Mononuclear cell (primary cell): ENCODE measurements at regions not wholly inside any gene's neighbourhood (a gene's known extent, or its start where the extent isn't known, plus 50 kb on each side); places are given as distances from the start of the nearest gene placed in this dataset.

Experiments
- H3K27me3 ChIP-seq: 2 replicates; pipeline ENCODE4 v1.6.0; 2011; ENCODE audit warnings: low read length, control low read depth; ENCODE audit not compliant: insufficient read depth
- H3K4me1 ChIP-seq: 2 replicates; pipeline ENCODE4 v1.5.1; 2011; ENCODE audit warnings: mild to moderate bottlenecking, low read length, control low read depth; ENCODE audit not compliant: insufficient read depth
- H3K4me3 ChIP-seq: 2 replicates; pipeline ENCODE4 v1.5.1; 2011; ENCODE audit warnings: mild to moderate bottlenecking, low read length, moderate library complexity
- H3K9me3 ChIP-seq: 2 replicates; pipeline ENCODE4 v1.5.1; 2011; ENCODE audit warnings: low read depth, mild to moderate bottlenecking, control low read depth, low read length

DNA sequence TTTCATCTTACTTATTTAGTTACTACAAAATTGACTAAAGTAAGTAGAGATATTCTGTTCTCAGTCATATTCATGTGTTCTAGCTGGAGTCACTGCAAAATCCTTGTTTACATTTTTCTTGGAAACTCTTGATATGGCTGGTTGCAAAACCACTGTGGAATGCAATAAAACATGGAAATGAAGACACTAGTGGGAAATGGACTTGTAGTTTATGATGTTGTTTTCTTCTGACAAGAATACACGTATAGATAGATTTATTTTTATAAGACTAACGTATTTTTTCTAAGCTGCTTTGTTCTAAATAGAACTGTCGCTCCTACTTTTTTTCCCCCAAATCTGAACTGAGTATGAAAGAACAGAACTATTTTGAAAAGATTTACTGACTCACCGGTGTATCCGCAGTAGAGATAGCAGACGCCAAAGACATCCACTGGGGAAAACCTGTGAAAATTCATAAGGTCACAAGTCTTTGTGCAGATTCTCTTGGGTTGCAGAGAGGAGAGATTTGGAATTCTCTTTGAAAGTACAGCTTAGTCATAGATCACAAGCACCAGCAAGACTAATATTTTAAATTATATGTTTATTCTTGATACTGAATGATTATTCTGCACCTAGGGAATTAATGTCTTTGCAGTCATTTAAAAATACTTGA, 119.6 kb upstream of the TAF11L2 start:
- H3K4me1 ChIP-seq = peaks cover 23% of the 10 kb centered on the region
- H3K4me3 ChIP-seq = no peak overlapping the region
- H3K9me3 ChIP-seq = no peaks in the 10 kb centered on the region
- no peaks in the 10 kb centered on the region for H3K27me3 ChIP-seq

DNA sequence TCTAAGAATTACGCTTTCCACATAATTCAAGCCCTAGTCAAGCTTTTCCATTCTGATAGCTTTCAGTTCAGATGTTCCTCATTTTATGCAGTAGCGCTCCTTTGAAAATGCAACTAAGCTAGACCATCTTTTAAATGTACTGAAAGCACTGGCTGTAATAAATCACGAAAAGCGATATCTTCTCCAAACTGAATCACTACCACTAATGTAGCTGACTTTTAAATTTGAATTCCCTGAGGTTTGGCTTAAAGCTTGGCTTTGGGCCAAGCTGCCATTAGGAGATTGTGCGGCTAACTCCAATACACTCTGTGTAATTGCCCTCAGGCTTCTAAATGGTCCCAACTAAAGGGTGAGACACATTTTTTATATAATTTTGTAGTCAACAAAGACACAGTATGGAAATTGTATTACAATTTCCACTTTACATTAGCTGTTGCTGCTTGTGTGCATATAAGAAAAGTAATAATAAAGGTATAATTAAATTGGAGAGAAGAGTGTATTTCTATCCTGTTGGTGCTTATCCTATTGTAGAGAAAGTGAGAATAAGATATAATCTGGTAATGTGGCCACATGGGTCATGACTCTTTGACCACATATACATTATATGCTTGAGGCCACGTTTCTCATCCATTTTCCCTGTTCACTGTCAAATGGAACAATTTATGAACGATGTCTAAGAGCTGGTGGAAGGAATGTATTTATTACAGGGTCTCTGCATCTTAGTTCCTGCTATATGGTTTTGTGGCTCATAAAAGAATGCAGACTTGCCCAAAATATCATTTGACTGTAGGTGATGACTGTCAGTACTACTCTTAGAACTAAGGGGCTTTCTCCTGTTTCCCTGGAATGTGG, 118.7 kb upstream of the TAF11L2 start:
- Histone ChIP-seq H3K4me3 (no peak overlapping the region), H3K27me3 (no peaks in the 10 kb centered on the region), H3K9me3 (no peaks in the 10 kb centered on the region), H3K4me1 (peaks cover 17% of the 10 kb centered on the region)

DNA sequence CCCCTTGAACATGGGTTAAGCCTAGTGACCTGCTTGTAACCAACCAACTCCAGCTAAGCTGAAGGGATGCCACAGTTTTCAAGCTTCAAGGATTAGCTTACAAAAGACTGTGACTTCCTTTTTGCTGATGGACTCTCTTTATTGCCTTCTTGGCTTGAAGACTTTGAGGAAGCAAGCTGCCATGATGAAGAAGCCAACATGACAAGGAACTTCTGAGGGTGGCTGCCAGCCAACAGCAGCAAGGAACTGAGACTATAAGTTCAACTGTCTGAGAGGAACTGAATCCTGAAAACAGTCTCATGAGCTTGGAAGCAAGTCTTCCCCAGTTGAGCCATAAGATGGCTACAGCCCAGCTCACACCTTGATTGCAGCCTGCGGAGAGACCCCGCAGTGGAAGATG, 116.1 kb upstream of the TAF11L2 start:
- H3K4me3 ChIP-seq = no peak overlapping the region
- H3K27me3 ChIP-seq = no peaks in the 10 kb centered on the region
- H3K4me1 ChIP-seq = peaks cover 17% of the 10 kb centered on the region
- no peaks in the 10 kb centered on the region for H3K9me3 ChIP-seq

DNA sequence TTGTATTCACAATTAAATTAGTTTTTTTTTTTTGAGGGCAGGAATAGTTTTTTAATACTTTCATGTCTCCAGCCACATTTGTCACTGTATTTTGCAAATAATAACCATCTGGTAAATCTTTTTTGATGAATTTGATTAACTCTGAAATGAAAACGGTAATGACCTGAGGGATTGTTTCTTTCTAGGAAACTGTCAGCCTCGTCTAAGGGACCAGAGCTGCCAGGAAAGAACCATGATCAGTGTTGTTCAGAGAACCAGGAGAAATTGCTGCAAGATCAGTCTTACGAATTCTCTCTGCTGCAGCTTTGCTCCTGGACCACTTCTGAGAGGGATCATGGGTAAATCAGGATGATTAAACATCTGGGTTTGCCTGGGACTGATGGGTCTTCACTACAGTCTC, 114.5 kb upstream of the TAF11L2 start:
- Histone ChIP-seq H3K27me3 (no peaks in the 10 kb centered on the region), H3K9me3 (no peaks in the 10 kb centered on the region), H3K4me3 (no peak overlapping the region), H3K4me1 (peaks cover 17% of the 10 kb centered on the region)

DNA sequence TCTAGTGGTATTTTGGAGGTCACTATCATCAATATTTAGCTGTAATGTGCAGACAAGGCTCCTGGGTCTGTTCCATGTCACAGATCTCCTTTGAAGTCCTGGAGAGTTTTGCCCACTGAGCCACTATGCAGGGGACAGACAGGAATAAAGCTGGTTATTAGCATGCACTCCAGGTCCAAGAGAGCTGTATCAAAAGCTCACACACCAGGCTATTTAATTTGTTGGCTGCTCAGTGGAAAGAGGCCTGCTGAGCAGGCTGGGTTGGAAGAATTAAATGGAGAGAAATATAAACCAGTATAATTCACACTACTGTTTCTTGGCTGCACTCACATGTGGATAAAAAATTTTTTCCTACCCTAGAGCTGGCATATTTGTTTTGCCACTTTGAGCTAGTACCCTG, 113.8 kb upstream of the TAF11L2 start:
- no peaks in the 10 kb centered on the region for H3K27me3 ChIP-seq
- H3K4me3 ChIP-seq = no peak overlapping the region
- peaks cover 17% of the 10 kb centered on the region for H3K4me1 ChIP-seq
- no peaks in the 10 kb centered on the region for H3K9me3 ChIP-seq

DNA sequence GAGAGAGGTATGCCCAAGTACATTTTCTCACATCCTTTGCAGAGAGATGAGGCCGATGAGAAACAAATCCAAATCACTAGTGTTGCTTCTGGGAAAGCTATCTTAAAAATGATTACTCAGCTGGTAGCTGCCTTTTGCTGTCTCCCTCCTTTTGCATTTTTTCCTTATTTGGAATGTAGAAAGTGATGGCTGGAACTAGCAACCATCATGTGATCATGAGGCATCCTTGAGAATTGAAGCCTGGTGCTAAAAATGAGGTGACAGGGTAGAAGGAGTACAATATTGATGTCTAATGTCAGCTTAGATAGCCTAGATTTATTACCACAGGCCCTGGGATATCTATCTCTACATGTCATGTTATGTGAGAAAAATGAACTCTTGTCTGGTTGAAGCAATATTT, 109.3 kb upstream of the TAF11L2 start:
- Histone ChIP-seq H3K4me1 (no peaks in the 10 kb centered on the region), H3K27me3 (no peaks in the 10 kb centered on the region), H3K9me3 (no peaks in the 10 kb centered on the region), H3K4me3 (no peak overlapping the region)

DNA sequence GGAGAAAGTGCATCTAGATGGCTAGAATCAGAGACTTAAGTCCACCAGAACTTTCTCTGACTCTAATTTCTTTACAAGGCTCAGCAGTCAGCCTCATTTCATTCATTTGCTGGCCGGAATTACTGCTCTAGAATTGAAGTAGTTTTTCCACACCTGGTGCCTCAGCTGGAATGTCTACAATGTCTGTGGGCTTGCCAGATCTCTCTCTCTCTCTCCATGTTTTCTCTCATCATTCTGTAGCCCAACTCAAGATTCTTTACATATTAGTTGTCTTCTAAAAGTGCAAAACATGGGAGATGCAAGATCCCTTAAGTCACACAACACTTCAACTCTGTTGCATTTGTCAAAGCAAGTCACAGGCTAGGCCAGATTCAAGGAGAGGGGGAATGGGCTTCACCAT, 103.9 kb upstream of the TAF11L2 start:
- no peaks in the 10 kb centered on the region for H3K27me3 ChIP-seq
- peaks cover 8% of the 10 kb centered on the region for H3K4me1 ChIP-seq
- H3K4me3 ChIP-seq = no peak overlapping the region

DNA sequence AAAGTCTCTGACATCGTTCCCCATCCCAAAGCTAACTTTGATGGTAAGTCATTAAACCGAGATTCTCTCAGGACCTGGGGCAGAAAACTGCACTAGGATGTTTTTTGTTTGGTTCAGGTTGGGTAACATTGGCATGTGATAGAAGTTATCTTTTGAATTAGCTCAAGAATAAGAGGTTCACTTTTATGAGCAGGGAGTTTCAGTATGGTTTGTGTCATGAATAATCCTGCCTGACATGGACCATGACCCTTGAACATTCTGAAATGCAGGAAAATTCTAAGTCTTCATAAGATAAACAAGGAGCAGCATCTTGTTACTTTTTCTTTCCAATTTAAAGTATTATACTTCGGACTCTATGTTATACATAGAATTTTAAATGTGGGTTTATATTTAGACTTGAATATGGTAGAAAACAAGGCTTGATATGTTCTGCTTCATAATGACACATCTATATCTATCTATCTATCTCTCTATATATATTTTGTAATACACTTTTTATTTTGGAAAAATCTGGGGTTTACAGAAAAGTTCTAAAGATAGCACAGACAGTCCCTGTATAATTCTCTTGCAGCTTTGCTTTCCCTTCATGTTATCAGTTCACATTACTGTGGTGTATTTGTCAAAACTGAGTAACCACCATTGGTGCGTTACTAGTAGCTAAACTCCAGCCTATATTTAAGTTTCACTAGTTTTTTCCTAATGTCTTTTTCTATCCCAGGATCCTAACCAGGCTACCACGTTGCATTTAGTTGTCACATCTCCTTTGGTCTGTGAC, 102.7 kb upstream of the TAF11L2 start:
- Histone ChIP-seq H3K4me3 (no peak overlapping the region), H3K9me3 (no peaks in the 10 kb centered on the region), H3K27me3 (no peaks in the 10 kb centered on the region), H3K4me1 (peaks cover 18% of the 10 kb centered on the region)

More for the DNA sequence above, 103.9 kb upstream of the TAF11L2 start:
- H3K9me3 ChIP-seq = no peaks in the 10 kb centered on the region

DNA sequence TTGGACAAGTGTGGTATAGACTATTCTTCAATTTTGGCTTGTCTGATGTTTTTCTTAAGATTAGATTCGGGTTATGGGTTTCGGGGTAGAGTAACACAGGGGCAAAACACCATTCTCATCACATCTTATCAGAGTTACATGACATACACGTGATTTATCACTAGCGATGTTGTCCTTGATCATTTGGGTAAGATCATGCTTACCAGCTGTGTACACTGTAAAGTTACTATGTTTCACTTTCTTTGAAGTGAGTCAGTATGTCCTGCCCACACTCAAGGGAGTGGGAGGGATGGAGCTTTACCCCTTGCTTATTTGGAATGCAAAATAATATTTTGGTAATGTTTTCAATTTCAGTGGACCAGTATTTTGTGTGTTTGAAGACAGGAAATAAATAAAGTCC, 101.8 kb upstream of the TAF11L2 start:
- H3K4me3 ChIP-seq = no peak overlapping the region
- no peaks in the 10 kb centered on the region for H3K9me3 ChIP-seq
- H3K27me3 ChIP-seq = no peaks in the 10 kb centered on the region
- H3K4me1 ChIP-seq = peaks cover 28% of the 10 kb centered on the region

DNA sequence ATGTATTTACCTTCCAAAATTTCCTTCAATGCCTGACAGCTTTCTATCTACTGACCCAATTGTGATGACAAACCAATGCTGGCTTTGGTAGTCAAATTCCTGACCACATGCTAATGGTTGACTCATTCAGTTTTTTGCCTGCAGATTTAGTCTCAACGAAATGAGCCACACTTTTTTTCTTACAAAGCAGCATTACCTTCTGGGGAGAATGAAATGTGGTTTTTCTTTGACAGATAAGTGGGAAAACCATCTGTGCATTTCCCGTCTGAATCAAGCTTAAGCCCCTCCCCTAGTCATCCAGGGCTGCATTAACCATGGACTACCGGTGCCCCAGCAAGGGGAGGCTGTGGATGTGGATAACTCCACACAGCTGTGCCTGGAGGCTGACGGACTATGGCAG, 99.6 kb upstream of the TAF11L2 start:
- H3K27me3 ChIP-seq = no peaks in the 10 kb centered on the region
- H3K9me3 ChIP-seq = no peaks in the 10 kb centered on the region
- H3K4me3 ChIP-seq = no peak overlapping the region
- peaks cover 39% of the 10 kb centered on the region for H3K4me1 ChIP-seq

DNA sequence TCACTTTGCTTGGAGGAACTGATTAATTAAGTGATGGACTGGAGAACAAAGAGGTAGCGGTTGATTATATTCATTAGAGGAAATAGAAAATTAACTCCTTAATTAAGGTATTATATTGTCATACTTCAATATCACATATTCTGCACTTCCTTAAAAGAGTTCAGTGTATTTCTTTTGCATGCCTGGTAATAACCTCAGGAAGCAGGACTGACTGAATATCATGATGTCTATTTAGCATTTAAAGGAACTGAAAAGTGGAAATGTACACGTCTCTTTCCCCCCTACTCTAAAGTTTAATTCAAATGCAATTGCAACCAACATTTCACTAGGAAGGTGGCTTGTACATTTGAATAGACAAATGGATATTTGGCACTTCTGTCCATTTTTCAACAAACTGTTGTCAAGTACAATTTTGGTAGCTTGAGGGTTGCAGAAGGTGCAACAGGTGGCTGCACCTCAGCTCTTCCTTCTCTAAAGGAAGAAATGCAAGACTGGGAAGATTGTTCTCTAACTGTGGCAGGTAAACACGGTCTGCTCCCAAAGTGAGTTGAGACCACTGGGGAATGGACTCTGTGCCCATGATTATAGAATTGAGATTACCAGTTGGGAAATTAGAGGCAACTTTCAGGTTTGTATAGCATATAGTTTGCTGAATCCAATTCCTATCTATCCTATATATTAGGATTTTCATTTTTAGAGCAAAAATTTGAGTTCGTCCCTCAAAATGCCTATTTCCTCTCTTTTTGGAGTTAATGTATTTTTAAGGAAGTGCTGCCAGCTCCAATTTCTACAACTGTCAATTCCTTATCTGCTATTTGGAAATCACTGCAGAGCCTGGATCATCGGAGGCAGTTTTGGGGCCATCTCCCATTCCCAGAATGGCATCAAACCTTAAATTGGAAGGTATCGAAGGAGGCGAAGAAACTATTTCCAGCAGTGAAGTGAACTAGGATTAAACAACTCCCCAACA, 98.9 kb upstream of the TAF11L2 start:
- Histone ChIP-seq H3K4me3 (no peak overlapping the region), H3K27me3 (no peaks in the 10 kb centered on the region), H3K9me3 (no peaks in the 10 kb centered on the region), H3K4me1 (peaks cover 39% of the 10 kb centered on the region)

DNA sequence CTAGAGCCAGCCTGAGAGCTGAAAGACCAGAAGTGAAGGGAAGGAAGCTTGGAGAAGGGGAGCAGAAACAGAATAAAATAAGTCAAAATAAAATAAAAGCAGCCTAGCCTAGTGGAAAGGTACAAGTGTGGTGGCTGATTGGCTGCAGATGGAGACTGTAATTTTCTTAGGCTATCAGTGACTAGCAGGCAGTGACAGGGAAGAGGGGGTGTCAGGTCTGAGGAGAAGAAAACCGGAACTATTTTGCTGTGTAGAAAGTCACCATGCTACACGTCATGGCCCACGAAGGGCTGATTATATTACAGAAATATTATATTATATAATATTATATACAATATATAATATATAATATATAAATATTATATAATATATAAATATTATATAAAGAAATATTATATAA, 98.1 kb upstream of the TAF11L2 start:
- no peaks in the 10 kb centered on the region for H3K27me3 ChIP-seq
- no peak overlapping the region for H3K4me3 ChIP-seq
- no peaks in the 10 kb centered on the region for H3K9me3 ChIP-seq
- peaks cover 39% of the 10 kb centered on the region for H3K4me1 ChIP-seq

DNA sequence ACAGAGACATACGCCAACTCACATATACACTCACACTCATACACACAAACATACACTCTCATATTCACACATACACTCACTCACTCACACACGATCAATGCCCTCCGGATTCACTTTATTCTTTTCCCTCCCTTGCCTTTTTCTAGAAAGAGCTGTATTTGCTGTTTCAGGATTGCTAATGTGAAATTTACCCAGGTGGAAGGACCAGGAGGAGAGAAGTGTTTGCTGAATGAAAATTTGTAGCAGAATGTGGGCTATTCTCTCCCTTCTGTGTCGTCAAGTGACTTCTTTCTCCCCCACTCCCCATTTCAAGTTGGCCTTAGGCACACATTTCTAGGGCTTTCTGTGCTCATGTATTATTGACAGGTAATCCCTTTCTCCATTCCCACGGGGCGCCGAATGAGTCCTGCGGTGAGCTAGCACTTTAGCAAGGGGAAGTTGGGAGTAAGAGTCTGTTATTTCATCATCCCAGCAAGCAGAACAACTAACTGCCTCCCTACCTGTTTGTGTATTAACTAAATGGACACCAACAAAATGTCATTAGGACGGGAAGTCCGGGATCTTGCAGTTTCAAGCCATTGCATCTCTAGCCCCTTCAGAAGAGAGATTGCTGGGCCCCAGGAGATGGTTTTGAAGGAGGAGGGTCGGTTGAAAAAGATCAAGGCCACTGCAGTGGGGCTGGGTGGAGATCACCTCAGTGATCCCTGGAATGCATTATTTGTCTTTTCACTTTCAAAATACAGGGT, 97.1 kb upstream of the TAF11L2 start:
- Histone ChIP-seq H3K27me3 (no peaks in the 10 kb centered on the region), H3K9me3 (no peaks in the 10 kb centered on the region), H3K4me1 (peaks cover 39% of the 10 kb centered on the region), H3K4me3 (no peak overlapping the region)
